GM19395 (cell line): ENCODE measurements at regions not wholly inside any gene's neighbourhood (a gene's known extent, or its start where the extent isn't known, plus 50 kb on each side); places are given as distances from the start of the nearest gene placed in this dataset.

Experiments
- ATAC-seq: cut with Tn5 transposase; IDR thresholded peaks from one replicate; pipeline ENCODE4 v1.9.1; 2021; ENCODE audit warnings: mild to moderate bottlenecking, moderate library complexity; ENCODE audit not compliant: unreplicated experiment

- ATAC-seq: no peak
Observed at GRCh38 chr5:2181149-2181548, 298.4 kb upstream of the IRX4 start.

- ATAC-seq: no peak
Observed at GRCh38 chr5:2180456-2180855, 297.7 kb upstream of the IRX4 start.

GRCh38 chr5:2179861-2180260, 297.1 kb upstream of the IRX4 start:
- ATAC-seq: no peak

- ATAC-seq: no peak
Observed at GRCh38 chr5:2178528-2178927, 295.8 kb upstream of the IRX4 start.

DNA sequence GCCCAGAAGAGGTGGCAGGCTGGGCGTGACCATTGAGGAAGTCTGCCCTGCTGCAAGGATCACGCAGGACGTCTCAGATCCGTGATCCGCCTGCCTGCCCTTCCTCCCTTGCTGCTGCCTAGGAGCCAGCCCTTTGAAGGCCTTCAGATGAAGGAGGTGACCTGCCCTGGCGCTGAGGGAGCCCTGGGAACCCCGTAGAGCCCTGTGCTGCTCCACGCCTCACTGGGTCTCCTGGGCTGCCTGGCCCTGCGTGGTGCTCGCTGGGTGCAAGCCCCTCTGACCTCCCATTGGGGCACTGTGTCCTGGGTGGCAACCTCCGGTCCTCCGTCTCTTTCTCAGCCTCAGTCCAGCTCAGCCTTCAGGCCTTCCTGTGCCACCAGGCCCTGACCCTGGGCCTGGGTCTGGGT, 295.3 kb upstream of the IRX4 start:
- no peak for ATAC-seq

DNA sequence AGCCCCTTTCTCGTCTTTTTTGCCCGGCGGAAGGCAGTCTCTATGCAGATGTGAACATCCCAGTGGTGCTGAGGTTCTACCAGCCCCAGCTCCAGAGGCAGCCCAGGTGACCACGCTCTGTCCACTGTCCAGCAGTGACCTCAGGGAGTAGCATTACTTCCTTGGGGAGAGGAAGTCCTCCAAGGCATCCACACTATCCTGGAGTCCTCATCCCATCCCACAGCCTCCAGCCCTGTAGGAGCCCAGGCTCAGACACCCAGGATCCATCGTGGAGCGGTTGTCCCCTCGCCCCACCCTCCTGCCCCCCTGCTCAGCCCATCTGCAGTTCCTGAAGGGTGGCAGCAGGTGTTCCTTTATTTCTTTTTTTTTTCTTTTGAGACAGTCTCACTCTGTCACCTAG, 294.5 kb upstream of the IRX4 start:
- no peak for ATAC-seq

DNA sequence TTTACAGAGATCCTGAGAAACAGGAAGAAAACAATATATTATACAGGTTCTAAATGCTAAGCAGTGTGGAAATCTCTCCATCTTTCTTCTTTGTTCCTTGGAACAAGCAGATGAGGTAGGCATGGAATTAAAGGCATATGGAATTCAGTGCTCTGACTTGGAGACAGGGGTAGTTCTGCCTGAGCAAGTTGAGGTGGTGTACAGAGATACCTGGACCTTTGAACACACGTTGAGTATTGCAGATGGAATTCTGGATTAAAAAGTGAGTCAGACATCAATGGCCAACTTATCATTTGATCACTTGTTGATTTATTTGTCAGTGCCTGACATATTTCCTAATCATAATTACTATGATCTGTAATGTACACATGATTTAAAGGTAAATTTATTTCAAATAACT, 293.9 kb upstream of the IRX4 start:
- no peak for ATAC-seq

DNA sequence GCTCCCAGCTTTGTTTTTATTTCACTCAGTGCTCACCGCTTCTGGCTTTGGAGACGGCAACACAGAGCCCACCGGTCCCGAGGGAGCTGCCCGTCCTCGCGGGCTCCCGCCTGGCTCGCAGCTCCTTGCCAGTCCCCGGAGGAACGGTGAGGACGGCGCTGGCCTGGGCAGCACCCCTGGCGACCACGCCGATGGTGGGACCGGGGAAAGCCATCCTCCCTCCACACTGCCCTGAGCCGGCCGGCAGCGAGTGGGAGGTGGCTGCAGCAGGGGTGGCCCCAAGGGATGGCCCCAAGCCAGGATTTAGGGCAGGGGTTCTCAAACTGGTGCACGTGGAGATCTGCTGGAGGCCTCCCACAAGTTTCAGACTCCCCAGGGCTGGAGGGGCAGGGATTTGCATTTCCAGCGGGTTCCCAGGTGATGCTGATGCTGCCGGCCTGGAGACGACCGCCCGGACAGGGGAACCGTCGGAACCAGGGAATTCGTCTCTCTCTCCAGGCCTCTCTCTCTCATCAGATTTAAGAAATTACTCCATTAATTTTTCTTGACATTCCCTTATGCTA, 293.2 kb upstream of the IRX4 start:
- no peak for ATAC-seq

GRCh38 chr5:2175041-2175440, 292.3 kb upstream of the IRX4 start:
- no peak for ATAC-seq

- no peak for ATAC-seq
Observed at GRCh38 chr5:2174538-2174937, 291.8 kb upstream of the IRX4 start.

DNA sequence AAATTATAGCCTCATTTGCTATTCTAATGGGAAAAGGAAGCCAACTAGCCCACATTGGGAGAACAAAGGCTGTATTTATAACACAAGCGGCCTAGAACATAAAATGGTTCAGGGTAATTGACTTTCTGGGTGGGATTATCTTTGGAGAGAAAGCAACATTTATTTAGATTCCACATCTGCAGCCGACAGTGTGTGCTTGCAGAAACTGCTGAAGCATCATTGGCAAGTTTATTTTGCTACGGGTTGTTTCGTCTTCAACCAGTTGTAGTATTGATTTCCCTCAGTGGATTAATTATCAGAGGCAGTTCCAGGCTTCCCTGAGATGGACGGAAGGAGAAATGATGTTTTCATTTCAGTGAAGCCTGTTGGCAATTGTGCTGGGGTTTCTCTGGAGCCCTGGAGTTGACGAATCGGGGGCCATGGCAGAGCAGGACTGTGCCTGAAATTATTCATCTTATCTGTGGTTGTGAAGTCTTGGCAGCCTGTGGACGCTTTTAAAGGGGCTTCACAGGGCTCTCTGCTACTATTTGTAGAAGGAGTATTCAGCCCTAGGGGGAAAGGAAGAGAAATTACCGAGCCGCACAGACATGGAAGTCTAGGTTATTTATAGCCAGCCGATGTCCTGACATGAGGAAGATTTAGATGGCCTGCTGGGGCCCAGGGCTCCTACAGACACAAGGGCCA, 290.6 kb upstream of the IRX4 start:
- no peak for ATAC-seq

GRCh38 chr5:2172471-2172870, 289.7 kb upstream of the IRX4 start:
- ATAC-seq: no peak

- no peak for ATAC-seq
Observed at GRCh38 chr5:2170761-2171160, 288.0 kb upstream of the IRX4 start.

GRCh38 chr5:2169850-2170760, 287.4 kb upstream of the IRX4 start:
- no peak for ATAC-seq

GRCh38 chr5:2169430-2169808, 286.7 kb upstream of the IRX4 start:
- no peak for ATAC-seq

GRCh38 chr5:2168601-2169429, 286.1 kb upstream of the IRX4 start:
- ATAC-seq: no peak

DNA sequence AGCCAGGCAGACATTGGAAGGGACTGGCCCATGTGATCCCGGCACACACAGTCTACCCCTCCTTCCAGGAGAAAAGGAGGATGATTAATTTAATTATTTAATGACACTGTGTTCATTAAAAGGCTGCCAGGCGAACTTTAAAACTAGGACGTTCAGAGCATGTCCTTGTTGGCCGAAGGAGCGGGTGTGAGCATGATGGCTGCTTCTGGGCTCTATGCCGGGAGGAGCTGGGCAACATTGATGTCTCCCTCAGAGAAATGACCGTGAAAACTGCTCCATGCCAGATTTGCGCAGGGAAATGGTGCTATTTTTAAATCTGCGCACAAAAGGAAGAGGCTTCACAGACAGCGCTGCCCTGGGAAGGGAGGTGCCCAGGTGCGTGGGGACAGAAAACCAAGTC, 284.9 kb upstream of the IRX4 start:
- ATAC-seq: no peak

DNA sequence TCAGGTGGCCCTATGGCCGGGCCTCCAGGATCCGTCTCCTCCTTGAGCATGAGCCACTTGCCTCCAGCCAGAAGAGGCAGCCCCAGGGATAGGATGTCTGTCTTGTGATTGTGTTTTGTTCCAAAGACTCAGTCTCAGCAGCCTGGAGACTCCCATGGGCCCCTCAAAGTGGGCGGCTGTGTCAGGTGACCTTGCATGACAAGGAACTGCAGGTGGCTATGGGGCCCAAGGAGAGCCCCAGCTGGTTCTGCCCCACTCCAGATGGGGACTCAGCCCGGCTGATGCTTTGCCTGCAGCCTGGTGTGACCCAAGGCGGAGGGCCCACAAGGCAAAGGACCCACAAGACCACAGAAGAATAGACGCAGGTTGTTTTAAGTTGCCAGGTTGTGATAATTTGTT, 284.3 kb upstream of the IRX4 start:
- no peak for ATAC-seq

DNA sequence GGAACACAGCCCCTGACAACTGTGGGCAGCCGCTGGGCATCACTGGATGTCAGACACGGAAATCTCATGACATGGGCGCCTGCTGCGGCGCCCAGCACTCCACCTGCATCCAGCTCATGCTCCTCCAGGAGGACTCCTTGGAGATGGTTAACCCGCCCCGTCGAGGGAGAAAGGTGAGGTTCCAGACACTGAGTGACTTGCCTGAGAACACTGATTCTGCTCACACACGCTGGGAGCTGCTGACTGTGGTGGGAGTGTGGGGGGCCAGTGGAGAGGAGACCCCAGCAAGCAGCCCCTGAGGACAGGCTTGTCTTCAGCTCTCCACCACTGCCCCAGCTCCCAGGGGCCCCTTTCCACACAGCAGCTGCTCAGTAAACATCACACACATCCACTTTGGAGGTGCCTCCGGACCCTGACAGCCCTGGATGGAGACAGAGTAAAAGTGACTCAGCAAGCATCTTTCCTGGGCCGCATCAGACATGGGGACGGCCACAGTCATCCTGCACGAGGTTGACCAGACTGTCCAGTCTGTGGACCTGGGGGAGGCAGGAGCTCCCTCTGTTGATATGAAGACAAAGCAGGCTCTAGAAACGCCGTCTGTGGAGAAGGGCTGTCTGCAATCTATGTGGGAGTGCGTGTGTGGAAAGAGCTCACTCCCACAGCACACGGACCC, 283.7 kb upstream of the IRX4 start:
- ATAC-seq: no peak

- ATAC-seq: no peak
Observed at GRCh38 chr5:2165615-2166305, 283.0 kb upstream of the IRX4 start.
